ENCODE measurements at regions not wholly inside any gene's neighbourhood (a gene's known extent, or its start where the extent isn't known, plus 50 kb on each side); places are given as distances from the start of the nearest gene placed in this dataset.
"Not testable (repeated sequence)": the region's sequence is repeated elsewhere in the genome, so short reads cannot be mapped to it uniquely, and the experiment has no call there.

DNA sequence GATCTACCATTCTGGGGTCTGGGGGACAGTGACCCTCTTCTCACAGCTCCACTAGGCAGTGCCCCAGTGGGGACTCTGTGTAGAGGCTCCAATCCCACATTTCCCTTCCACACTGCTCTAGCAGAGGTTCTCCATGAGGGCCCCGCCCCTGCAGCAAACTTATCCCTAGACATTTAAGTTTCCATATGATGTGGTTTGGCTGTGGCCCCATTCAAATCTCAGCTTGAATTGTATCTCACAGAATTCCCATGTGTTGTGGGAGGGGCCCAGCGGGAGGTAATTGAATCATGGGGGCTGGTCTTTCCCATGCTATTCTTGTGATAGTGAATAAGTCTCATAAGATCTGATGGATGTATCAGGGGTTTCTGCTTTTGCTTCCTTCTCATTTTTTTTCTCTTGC, 241.3 kb downstream of the DPY19L2 start:
- not testable (repeated sequence) for TF ChIP-seq POLR2A (IDR thresholded peaks at IDR 0.05)
- TF ChIP-seq, protein P1, sequence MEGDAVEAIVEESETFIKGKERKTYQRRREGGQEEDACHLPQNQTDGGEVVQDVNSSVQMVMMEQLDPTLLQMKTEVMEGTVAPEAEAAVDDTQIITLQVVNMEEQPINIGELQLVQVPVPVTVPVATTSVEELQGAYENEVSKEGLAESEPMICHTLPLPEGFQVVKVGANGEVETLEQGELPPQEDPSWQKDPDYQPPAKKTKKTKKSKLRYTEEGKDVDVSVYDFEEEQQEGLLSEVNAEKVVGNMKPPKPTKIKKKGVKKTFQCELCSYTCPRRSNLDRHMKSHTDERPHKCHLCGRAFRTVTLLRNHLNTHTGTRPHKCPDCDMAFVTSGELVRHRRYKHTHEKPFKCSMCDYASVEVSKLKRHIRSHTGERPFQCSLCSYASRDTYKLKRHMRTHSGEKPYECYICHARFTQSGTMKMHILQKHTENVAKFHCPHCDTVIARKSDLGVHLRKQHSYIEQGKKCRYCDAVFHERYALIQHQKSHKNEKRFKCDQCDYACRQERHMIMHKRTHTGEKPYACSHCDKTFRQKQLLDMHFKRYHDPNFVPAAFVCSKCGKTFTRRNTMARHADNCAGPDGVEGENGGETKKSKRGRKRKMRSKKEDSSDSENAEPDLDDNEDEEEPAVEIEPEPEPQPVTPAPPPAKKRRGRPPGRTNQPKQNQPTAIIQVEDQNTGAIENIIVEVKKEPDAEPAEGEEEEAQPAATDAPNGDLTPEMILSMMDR (IDR thresholded peaks at IDR 0.05), result not testable (repeated sequence)
